ENCODE measurements at regions not wholly inside any gene's neighbourhood (a gene's known extent, or its start where the extent isn't known, plus 50 kb on each side); places are given as distances from the start of the nearest gene placed in this dataset.
"Not testable (repeated sequence)": the region's sequence is repeated elsewhere in the genome, so short reads cannot be mapped to it uniquely, and the experiment has no call there.

DNA sequence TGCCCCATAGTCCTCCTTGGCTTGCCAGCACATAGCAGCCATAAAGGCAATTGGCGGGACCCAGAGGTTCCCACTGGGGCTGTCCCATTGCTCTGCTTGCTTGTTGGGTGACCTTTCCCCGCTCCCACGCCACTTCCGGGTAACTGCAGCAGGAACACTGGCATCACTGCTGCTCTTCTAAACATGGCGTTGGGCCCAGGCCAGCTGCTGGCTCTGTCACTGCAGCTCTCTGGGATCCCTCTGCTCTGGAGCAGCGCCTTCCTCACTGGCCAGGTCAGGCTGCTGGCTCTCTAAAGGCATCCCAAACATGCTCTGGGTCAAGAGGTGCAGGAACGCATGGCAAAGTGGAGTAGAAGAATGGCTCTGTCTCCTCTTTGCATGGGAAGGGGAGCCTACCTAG lies 92.9 kb downstream of the DRD1 start:
- H3K27me3 ChIP-seq: no peaks in the 10 kb centered on the region
- TF ChIP-seq Cebpa-rat (IDR thresholded peaks at IDR 0.05): no peak
- no peaks in the 10 kb centered on the region for H3K36me3 ChIP-seq
- no peaks in the 10 kb centered on the region for H4K20me1 ChIP-seq
- H3K4me3 ChIP-seq: no peak overlapping the region
- no peaks in the 10 kb centered on the region for H3K4me1 ChIP-seq
- H3K4me2 ChIP-seq: no peak overlapping the region
- H3K9ac ChIP-seq: no peak overlapping the region
- no peak overlapping the region for H3K27ac ChIP-seq
- H3K9me3 ChIP-seq: no peaks in the 10 kb centered on the region

DNA sequence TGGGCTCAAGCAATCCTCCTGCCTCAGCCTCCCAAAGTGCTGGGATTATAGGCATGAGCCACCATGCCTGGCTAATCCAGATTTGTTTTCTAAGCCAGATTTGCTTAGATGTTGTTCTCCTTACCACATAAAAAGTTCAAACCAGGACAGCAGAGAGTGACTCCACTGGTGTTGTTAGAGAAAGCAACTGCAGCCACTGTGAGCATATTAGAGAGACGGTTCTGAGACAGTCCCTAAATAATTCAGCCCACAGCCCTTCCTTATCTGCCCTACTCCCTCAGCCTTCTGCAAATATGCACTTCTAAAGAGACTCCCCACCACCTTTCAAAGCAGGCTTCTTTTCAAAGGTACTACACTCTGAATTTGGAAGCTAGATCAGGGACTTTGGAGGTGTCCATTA lies 96.1 kb downstream of the DRD1 start:
- no peak overlapping the region for H3K4me2 ChIP-seq
- H4K20me1 ChIP-seq: no peaks in the 10 kb centered on the region
- H3K27ac ChIP-seq: no peak overlapping the region
- no peak for TF ChIP-seq Cebpa-rat (IDR thresholded peaks at IDR 0.05)
- H3K36me3 ChIP-seq: no peaks in the 10 kb centered on the region
- H3K4me1 ChIP-seq: no peaks in the 10 kb centered on the region
- no peak overlapping the region for H3K9ac ChIP-seq
- no peaks in the 10 kb centered on the region for H3K27me3 ChIP-seq
- no peak overlapping the region for H3K4me3 ChIP-seq
- no peaks in the 10 kb centered on the region for H3K9me3 ChIP-seq

DNA sequence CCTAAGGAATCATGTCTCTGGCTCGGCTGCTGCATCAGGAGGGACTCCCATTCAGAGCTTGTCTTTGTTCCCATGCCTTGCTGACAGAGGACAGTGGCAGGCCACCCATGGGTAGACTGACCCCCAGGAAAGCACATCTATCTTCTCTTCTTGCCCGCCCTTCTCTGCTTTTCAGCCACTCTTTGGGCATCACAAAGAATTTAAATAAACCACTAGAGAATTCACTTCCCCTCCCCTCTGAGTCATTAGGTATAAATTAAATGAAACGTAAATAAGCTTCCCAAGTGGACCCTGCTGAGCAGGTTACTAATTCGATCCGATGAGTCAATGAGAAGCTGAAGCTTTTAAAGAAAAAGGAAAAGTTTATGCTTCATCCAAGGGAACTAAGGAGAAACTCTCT lies 97.0 kb downstream of the DRD1 start:
- TF ChIP-seq Cebpa-rat (IDR thresholded peaks at IDR 0.05): no peak
- H3K27me3 ChIP-seq: no peaks in the 10 kb centered on the region
- H3K27ac ChIP-seq: no peak overlapping the region
- H3K9me3 ChIP-seq: no peaks in the 10 kb centered on the region
- no peaks in the 10 kb centered on the region for H3K4me1 ChIP-seq
- H4K20me1 ChIP-seq: no peaks in the 10 kb centered on the region
- H3K4me3 ChIP-seq: no peak overlapping the region
- H3K9ac ChIP-seq: no peak overlapping the region
- H3K36me3 ChIP-seq: no peaks in the 10 kb centered on the region
- H3K4me2 ChIP-seq: no peak overlapping the region

DNA sequence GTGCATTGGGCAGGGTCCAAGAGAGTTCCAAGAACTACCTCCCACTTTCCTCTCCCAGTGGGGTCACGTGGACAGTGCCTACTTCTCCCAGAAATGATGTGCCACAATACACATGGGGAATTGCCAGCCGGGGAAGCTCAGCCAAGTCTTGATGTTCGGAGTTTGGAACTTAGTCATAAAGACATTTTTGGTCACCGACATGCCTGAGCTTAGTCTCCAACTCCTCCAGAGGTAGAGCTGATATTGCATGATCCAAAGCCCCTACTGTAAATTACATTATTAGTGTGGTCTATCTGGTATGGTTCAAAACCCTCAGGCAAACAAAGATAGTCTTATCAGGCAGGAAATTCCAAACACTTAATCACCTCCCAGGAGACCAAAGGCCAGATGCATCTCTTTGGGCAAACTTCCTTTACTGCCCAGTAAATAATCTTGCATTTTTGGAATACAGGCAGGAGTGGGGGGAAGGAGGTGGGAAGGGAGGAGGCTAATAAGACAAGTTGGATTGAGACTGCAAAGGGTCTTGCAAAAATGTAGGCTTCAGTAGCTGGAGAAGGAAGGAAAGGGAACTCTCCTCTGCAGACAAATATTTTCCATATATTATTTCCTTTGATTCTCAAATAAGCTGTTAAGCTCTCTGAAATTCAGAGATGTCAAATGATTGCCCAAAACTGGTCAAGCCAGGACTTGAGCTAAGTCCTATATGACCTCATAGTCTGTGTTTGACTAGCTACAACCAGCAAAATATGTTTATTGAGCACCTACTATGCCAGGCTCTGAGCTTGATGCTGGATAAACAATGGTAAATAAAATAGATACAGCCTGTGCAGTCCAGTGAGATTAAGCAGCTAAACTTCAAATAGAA lies 99.4 kb downstream of the DRD1 start:
- Histone ChIP-seq H3K9me3 (no peaks in the 10 kb centered on the region), H3K27ac (no peak overlapping the region), H3K4me1 (no peaks in the 10 kb centered on the region), H3K27me3 (no peaks in the 10 kb centered on the region), H3K9ac (no peak overlapping the region), H3K4me2 (no peak overlapping the region), H3K4me3 (no peak overlapping the region), H3K36me3 (no peaks in the 10 kb centered on the region), H4K20me1 (no peaks in the 10 kb centered on the region)
- no peak for TF ChIP-seq Cebpa-rat (IDR thresholded peaks at IDR 0.05)

DNA sequence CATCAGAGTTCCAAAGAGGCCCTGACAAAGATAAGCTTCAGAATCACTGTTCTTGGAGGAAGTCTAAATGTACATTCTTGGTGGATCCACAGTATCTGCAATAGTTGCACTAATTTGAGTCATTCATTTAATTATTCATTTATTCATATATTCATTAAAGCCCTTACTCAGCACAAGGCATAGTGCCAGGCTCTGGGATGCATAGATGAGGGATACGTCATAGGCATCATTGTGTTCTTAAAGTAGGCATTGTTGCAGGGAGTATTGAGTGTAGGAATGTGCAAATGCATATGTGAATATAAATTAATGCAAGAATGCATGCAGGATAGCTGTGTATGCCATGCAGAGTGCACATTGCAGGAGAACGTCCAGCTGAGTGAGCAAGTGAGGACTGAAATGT lies 100.7 kb downstream of the DRD1 start:
- H3K9ac ChIP-seq: no peak overlapping the region
- no peaks in the 10 kb centered on the region for H3K36me3 ChIP-seq
- H3K4me3 ChIP-seq: no peak overlapping the region
- no peaks in the 10 kb centered on the region for H3K27me3 ChIP-seq
- TF ChIP-seq Cebpa-rat (IDR thresholded peaks at IDR 0.05): no peak
- H3K27ac ChIP-seq: no peak overlapping the region
- no peaks in the 10 kb centered on the region for H3K4me1 ChIP-seq
- H3K9me3 ChIP-seq: no peaks in the 10 kb centered on the region
- no peaks in the 10 kb centered on the region for H4K20me1 ChIP-seq
- no peak overlapping the region for H3K4me2 ChIP-seq

DNA sequence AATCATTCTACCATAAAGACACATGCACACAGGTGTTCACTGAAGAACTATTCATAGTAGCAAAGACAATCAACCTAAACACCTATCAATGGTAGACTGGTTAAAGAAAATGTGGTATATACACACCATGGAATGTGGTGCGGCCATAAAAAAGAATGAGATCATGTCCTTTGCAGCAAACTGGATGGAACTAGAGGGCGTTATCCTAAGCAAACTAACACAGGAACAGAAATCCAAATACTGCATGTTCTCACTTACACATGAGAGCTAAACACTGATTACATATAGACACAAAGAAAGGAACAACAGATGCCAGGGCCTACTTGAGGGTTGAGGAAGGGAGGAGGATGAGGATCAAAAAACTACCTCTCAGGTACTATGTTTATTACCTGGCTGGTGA lies 103.8 kb downstream of the DRD1 start:
- no peak for TF ChIP-seq Cebpa-rat (IDR thresholded peaks at IDR 0.05)
- Histone ChIP-seq H3K4me1 (no peaks in the 10 kb centered on the region), H3K9me3 (no peaks in the 10 kb centered on the region), H3K36me3 (no peaks in the 10 kb centered on the region), H3K9ac (no peak overlapping the region), H3K27me3 (no peaks in the 10 kb centered on the region), H3K27ac (no peak overlapping the region), H4K20me1 (no peaks in the 10 kb centered on the region), H3K4me3 (no peak overlapping the region), H3K4me2 (no peak overlapping the region)

DNA sequence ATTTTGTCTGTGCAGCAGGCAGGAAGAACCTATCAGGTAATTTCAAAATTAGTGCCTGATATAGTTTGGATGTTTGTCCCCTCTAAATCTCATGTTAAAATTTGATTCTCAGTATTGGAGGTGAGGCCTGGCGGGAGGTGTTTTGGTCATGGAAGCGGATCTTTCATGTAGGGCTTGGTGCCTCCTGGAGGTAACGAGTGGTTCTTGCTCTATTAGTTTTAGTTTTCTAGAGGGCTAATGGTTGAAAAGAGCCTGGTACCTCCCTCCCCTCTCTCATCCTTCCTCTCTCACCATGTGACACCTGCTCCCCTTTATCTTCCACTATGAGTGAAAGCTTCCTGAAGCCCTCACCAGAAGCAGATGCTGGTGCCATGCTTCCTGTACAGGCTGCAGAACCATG lies 106.3 kb downstream of the DRD1 start:
- no peak overlapping the region for H3K9ac ChIP-seq
- H3K4me2 ChIP-seq: no peak overlapping the region
- H3K4me1 ChIP-seq: no peaks in the 10 kb centered on the region
- no peak for TF ChIP-seq Cebpa-rat (IDR thresholded peaks at IDR 0.05)
- no peak overlapping the region for H3K4me3 ChIP-seq
- H3K36me3 ChIP-seq: no peaks in the 10 kb centered on the region
- no peaks in the 10 kb centered on the region for H3K27me3 ChIP-seq
- H3K27ac ChIP-seq: no peak overlapping the region
- no peaks in the 10 kb centered on the region for H4K20me1 ChIP-seq
- no peaks in the 10 kb centered on the region for H3K9me3 ChIP-seq

DNA sequence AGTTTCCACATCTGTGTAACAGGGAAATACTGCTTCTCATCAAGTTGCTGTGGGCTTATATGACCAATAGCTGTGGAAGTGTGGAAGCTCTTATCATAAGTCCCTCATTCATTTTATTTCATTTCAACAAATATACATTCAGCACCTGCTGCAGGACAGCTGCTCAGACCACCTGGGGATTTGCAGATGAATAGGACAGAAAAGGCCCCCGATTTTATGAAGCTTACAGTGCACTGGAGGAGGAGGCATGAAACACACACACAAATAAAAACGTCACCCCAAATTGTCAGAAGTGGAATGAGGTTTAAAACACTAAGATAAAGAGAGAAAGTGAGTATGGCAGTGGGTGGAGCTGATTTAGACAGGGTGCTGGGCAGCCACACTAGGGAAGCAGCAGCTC lies 107.2 kb downstream of the DRD1 start:
- Histone ChIP-seq H3K27ac (no peak overlapping the region), H3K9me3 (no peaks in the 10 kb centered on the region), H3K4me2 (no peak overlapping the region), H3K4me3 (no peak overlapping the region), H3K36me3 (no peaks in the 10 kb centered on the region), H3K4me1 (no peaks in the 10 kb centered on the region), H3K9ac (no peak overlapping the region), H3K27me3 (no peaks in the 10 kb centered on the region), H4K20me1 (no peaks in the 10 kb centered on the region)
- TF ChIP-seq Cebpa-rat (IDR thresholded peaks at IDR 0.05): no peak

DNA sequence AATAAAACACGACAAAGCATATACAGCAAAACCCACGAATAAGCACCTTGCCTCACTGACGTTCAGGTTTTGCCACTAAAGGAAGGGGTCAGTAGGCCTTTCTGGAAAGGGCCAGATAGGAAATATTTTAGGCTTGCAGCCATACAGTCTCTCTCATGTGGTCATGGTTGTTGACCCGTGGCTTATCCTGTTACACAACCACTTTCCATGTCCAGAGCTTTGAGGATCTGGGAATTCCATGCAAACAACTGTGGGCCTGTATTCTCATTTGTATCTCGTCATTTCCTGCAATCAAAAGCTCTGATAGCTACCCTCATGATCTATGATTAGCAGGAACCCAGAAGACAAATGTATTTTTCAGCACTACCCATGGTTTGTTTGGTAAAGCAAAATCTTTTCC lies 108.3 kb downstream of the DRD1 start:
- Histone ChIP-seq H3K4me2 (no peak overlapping the region), H3K4me1 (no peaks in the 10 kb centered on the region), H3K9me3 (no peaks in the 10 kb centered on the region), H4K20me1 (no peaks in the 10 kb centered on the region), H3K9ac (no peak overlapping the region), H3K27ac (no peak overlapping the region), H3K27me3 (no peaks in the 10 kb centered on the region), H3K36me3 (no peaks in the 10 kb centered on the region), H3K4me3 (no peak overlapping the region)
- no peak for TF ChIP-seq Cebpa-rat (IDR thresholded peaks at IDR 0.05)

DNA sequence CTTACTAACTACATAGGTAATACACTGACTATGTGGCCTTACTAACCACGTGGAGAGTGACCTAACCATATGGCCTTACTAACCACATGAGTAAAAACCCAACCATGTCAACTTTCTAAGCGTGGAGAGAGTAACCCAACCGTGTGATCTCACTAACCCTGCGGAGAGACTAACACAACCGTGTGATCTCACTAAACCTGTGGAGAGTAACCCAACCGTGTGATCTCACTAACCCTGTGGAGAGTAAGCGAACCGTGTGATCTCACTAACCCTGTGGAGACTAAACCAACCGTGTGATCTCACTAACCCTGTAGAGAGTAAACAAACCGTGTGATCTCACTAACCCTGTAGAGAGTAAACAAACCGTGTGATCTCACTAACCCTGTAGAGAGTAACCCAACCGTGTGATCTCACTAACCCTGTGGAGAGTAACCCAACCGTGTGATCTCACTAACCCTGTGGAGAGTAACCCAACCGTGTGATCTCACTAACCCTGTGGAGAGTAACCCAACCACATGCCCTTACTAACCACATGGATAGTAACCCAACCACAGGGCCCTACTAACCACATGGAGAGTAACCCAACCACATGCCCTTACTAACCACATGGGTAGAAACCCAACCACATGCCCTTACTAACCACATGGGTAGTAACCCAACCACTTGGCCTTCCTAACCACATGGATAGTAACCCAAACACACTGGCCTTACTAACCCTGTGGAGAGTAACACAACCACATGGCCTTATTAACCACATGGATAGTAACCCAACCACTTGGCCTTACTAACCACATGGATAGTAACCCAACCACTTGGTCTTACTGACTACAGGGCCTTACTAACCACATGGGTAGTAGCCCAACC lies 112.6 kb downstream of the DRD1 start:
- not testable (repeated sequence) for H3K36me3 ChIP-seq, H3K4me1 ChIP-seq, H3K27ac ChIP-seq, H3K4me3 ChIP-seq, H3K9ac ChIP-seq, H3K4me2 ChIP-seq, H4K20me1 ChIP-seq, H3K27me3 ChIP-seq, H3K9me3 ChIP-seq
